Left kidney (tissue), 1 donor: ENCODE measurements at regions not wholly inside any gene's neighbourhood (a gene's known extent, or its start where the extent isn't known, plus 50 kb on each side); places are given as distances from the start of the nearest gene placed in this dataset.

Experiments used
- DNase-seq: peaks from one replicate; pipeline ENCODE4 v3.0.0-alpha.2; 2013

DNA sequence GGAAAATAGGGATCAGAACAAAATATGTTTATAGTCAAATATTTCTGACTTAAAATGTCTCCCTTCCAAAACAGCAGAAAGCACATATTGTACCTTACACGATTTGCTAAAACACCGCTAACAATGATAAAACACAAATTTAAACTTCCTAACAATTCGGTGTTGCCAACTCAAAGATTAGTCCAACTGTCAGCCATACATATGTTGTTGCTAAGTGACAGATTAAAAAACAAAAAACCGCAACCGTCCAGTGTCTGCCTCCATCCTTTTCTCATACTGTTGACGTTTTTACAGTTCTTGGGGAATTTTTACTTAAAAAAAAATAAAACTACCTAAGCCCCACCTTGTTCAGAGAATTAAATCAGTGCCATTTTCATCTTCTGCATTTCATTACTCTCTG lies 118.0 kb downstream of the RAB11FIP2 start:
- DNase-seq = no peak

DNA sequence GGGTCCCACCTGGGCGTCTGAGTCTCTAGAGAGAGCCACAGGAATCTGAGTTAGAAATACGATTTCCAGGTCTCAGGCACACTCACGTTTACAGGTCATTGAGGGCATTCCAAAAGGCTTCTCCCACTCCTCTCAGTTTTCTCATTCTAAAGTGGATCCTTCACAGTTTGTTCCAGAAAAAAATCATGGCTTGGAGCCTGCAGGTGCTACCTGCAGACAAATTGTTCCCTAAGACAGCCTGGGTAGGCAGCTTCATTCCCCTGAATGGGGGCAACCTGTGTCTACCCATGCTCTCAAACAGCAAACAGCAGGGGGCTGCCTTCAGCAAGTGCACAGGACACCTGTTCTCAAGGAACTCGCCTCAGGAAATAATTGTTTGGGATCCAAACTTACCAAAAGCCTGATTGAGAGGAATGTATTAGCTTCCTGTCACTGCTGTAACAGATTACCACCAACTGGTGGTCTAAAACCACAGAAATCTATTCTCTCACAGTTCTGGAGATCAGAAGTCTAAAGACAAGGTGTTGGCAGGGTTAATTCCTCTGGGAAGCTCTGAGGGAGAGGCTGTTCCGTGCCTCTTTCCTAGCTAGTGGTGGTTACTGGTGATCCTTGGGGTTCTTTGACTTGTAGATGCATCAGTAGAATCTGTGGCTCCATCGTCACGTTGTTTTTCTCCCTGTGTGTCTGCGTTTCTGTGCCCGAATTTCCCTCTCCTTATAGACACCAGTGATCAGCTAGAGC lies 117.2 kb downstream of the RAB11FIP2 start:
- DNase-seq = no peak

DNA sequence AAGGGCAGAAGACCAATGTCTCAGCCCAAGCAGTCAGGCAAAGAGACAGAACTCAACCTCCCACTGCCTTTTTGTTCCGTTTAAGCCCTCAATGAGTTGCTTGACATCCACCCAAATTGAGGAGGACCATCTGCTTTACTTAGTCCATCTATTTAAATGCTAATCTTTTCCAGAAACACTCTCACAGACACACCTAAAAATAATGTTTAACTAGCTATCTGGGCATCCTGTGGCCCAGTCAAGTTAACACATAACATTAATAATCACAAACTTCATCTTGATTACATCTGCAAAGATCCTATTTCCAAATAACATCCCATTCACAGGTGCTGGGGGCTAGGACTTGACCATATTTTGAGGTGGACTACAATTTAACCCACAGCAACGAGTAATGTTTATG lies 115.7 kb downstream of the RAB11FIP2 start:
- DNase-seq = no peak

DNA sequence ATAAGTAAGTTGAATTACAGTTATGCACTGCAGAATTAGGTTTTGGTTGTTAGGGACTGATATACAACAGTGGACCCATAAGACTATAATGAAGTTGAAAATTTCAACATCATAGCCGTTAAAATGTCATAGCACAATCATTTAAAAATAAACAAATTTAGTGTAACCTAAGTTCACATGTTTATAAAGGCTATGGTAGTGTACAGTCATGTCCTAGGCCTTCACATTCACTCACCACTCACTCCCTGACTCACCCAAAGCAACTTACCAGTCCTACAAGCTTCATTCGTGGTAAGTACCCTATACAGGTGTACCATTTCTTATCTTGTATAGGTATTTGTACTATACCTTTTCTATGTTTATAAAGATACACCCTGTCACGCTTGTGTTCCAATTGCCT lies 113.7 kb downstream of the RAB11FIP2 start:
- DNase-seq = no peak

DNA sequence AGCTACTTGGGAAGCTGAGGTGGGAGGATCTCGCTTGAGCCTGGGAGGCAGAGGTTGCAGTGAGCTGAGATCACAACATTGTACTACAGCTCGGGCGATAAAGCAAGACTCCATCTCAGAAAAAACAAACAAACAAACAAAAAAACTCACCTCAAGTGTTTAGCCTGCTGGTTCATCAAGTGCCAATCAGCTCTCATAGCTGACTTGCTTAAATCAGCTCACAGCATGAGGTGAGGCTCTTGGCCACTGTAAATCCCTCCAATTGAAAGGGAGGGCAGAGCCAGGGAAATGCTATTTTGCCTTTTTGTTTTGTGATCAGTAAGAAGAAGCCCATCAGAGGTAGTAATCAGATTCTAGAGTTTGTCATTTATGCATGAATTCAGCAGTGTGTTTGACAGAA lies 112.3 kb downstream of the RAB11FIP2 start:
- no peak for DNase-seq

DNA sequence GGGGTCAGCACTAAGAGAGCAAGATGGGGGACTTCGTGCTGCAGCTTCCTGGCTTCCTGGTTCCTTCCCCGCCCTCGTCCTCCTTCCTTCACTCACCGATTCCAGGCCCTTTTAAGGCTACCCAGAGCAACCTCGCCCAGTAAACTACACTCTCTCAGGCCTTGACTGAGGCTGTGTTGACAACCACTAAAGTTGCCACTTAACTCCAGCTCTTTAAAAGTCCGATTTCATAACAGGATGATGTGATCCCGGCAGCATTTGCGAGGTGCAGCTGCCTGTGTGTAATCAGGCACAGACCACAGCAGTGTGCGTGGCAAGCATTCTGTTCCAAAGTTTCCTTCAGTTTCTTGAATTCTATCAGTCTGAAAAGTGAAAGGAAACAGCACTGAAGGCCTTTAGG lies 110.6 kb downstream of the RAB11FIP2 start:
- no peak for DNase-seq

DNA sequence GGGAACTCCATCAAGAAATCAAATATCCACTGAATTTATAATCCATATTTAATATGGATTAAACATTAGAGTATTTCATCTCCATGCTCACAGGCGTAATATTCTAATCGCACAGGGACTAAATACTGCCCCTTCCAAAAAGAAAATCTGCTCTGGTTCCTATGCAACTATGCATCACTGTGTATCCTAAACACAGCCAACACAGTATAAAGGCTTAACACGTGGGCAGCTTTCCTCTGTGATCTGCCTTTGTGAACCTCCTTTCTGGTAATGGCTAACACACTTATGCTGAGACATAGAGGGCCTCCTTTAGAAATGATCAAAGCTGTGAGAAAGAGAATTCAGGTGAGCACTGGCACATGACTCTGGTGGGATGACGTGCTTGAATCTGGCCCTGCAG lies 110.2 kb downstream of the RAB11FIP2 start:
- no peak for DNase-seq

DNA sequence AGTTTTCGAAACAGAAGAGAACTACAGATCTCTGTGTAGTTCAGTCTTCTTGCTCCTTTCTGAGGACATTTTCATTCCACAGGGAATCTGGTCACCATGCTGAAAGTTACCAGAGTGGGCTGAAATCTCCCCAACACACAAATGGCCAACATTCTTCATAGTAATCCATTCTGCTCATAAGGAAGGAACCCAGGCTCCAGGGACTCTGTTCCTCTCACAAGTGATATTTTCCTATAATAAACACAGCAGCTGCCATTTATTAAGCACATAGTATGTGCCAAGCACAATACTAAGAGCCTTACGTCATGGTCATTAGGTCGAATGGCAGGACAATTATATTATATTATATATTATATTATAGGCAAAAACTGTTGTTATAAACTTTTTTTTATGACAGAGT lies 109.8 kb downstream of the RAB11FIP2 start:
- no peak for DNase-seq

DNA sequence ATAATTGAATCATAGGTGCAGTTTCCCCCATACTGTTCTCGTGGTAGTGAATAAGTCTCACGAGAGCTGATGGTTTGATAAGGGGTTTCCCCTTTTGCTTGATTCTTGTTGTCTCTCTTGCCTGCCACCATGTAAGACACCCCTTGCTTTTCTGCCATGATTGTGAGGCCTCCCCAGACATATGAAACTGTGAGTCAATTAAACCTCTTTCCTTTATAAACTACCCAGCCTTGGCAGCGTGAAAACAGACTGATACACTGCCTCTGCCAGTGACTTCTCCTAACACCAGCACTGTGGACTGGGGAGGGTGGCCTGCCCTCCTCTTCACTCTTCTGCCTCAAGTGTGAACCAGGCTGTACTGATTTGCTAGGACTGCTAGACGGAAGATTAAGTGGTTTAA lies 108.6 kb downstream of the RAB11FIP2 start:
- DNase-seq = no peak

DNA sequence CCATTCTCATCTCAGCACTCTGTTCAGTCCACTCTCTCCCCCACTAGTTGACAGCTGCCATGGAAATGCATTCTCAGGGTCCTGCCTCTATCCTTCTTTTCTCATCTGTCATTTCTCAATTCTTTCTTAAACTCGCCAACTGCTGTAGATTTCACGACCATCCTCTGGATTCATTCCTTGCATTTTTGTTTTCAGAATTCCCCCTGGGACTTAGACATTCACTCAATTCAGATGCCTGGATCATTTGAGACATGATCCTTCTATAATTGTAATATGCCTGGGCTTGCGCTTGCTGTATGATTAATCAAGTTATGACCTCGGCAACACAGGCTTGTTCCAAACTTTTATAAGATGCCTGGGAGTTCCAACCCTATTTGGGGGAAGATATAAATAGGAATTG lies 104.5 kb downstream of the RAB11FIP2 start:
- no peak for DNase-seq

DNA sequence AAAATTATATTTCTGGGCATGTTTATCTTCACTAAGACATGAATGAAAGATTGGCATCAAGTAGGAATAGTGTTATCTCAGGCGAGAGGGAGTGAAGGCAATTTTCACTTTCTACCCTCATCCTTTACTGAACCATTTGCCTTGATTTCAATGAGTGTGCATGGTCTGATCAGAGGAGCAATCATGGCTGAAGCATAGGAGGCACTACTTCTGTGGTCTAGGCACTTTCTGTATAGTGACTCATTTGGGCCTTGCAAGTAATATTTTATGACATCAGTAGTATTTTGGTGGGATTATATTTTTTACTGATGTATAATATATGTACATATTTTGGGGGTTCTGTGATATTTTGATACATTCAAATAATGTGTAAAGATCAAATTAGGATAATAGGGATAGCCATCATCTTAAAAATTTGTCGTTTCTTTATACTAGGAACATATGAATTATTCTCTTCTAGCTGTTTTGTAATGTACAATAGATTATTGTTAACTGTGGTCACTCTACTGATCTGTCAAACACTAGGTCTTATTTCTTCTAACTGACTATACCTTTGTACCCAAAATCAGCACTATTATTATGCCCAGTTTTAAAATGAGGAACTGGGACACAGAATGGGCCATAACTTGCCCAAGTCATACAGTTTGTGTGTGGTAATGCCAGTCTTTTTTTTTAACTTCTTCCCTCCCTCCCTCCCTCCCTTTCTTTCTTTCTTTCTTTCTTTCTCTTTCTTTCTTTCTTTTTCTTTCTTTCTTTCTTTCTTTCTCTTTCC lies 101.9 kb downstream of the RAB11FIP2 start:
- DNase-seq = no peak

DNA sequence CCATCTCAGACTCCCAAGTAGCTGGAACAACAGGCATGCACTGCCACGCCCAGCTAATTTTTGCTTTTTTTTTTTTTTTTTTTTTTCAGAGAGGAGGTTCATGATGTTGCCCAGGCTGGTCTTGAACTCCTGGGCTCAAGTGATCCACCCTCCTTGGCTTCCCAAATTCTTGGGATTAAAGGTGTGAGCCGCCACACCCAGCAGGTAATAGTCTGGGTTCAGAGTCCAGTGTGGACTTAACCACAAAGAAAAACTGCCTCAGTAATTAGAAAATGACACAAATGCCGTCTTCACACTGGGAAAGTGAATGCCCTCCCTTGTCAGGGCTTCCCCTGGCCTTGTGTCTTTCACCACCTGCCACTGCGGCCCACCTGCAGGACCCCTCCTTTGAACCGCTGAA lies 101.1 kb downstream of the RAB11FIP2 start:
- DNase-seq = no peak

DNA sequence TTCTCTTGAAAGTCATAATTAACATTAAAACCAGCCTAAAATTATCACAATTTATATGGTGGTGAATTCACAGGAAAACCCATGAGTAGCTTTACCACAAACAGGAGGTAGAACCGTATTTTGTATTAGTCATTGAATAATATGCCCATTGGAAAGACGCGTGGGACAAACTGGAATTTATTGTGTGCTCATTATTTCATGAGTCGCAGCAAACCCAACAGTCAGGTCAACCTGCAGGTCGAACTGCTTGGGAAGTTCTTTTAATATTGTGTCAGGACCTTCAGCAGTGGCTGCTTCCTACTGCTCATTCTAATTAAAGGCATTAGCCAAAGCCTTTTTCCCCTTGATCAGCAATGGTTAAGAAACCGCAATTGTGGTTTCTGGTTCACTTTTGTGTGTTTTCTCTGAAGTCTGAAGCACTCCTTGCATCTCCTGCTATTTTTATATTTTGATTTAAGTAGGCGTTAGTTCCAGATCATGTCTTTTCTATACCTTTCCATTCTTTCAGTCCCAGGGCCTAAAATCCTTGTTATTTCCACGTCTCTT lies 100.1 kb downstream of the RAB11FIP2 start:
- DNase-seq = no peak

DNA sequence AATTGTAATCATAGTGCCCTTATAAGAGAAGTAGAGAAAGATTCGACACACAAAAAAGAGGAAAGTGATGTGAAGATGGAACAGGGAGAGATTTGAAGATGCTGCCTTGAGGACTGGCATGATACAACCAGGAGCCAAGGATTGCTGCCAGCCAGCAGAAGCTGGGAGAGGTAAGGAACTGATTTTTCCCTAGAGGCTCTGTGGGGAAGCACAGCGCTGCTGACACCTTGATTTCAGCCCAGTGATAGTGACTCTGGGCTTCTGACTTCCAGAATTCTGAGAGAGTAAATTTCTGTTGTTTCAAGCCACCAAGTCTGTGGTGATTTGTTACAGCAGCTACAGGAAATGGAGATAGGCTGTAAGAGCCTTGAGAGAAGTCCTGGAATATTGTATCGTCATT lies 98.2 kb downstream of the RAB11FIP2 start:
- no peak for DNase-seq

DNA sequence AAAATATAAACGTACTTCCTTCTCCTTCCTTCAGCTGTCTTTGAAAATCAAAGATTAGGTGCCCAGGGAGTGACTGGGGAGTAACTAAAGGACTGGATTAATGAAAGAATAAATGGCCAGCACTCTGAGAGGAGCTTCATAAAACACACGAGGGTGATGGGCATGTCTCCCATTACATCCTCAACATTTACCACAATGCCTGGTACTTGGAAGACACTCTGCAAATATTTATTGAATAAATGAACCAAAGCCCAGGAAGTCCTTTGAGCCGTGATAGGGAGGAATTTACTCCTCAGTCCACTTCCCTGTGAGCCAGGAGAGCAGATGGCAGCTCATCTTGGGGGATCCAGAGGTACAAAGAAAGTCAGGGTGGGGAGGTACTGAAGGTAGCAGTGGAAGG lies 96.3 kb downstream of the RAB11FIP2 start:
- no peak for DNase-seq
